HepG2 (cell line): ENCODE measurements at regions not wholly inside any gene's neighbourhood (a gene's known extent, or its start where the extent isn't known, plus 50 kb on each side); places are given as distances from the start of the nearest gene placed in this dataset.

Experiments
- TF ChIP-seq, protein P1 (sequence below): sonication (generic); formaldehyde crosslinking; IDR thresholded peaks from 2 replicates; pipeline ENCODE4 v1.5.1; 2020; ENCODE audit warnings: missing genetic modification reagents, mild to moderate bottlenecking, borderline replicate concordance
- TF ChIP-seq, protein P2 (sequence below): sonication (generic); formaldehyde crosslinking; IDR thresholded peaks from 2 replicates; pipeline ENCODE4 v1.5.0; 2020; ENCODE audit warnings: mild to moderate bottlenecking, missing genetic modification reagents, moderate library complexity

DNA sequence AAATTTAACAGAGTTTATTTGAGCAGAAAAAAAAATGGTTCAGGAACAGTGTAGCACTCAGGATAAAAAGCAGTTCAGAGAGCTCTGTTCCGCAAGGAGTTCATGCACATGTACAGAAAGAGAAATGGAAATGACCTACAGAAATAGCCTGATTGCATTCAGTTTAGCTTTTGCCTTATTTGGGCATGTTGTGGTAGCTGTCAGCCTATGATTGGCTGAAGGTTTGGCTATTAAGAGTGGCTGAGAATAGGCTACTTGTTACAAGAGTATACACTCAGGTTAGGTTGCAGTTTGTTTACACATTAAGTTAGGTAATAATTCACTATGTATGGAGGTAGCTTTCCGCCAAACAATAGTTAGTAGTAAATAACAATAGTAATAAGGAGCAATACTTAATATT is 511.0 kb upstream of the TMPRSS15 start:
- TF ChIP-seq, protein P1, sequence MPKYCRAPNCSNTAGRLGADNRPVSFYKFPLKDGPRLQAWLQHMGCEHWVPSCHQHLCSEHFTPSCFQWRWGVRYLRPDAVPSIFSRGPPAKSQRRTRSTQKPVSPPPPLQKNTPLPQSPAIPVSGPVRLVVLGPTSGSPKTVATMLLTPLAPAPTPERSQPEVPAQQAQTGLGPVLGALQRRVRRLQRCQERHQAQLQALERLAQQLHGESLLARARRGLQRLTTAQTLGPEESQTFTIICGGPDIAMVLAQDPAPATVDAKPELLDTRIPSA (CRISPR knock-in tag) = no peak
- TF ChIP-seq, protein P2, sequence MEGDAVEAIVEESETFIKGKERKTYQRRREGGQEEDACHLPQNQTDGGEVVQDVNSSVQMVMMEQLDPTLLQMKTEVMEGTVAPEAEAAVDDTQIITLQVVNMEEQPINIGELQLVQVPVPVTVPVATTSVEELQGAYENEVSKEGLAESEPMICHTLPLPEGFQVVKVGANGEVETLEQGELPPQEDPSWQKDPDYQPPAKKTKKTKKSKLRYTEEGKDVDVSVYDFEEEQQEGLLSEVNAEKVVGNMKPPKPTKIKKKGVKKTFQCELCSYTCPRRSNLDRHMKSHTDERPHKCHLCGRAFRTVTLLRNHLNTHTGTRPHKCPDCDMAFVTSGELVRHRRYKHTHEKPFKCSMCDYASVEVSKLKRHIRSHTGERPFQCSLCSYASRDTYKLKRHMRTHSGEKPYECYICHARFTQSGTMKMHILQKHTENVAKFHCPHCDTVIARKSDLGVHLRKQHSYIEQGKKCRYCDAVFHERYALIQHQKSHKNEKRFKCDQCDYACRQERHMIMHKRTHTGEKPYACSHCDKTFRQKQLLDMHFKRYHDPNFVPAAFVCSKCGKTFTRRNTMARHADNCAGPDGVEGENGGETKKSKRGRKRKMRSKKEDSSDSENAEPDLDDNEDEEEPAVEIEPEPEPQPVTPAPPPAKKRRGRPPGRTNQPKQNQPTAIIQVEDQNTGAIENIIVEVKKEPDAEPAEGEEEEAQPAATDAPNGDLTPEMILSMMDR (CRISPR knock-in tag) = no peak
